PC-9 (cell line): ENCODE measurements at regions not wholly inside any gene's neighbourhood (a gene's known extent, or its start where the extent isn't known, plus 50 kb on each side); places are given as distances from the start of the nearest gene placed in this dataset.

Source experiments
- BruUV-seq: library from RNA; stranded (reverse); fragments of 400-500 nt; replicated peaks from 2 replicates; lab custom pipeline; 2021; lab: Mats Ljungman, UMichigan
- CTCF ChIA-PET: fragments of 300-600 bp; sonication (Branson Sonifier 250); formaldehyde crosslinking; loops from one replicate; lab custom pipeline; 2022; ENCODE audit warnings: antibody characterized with exemption; lab: Charles Lee
- POLR2A ChIA-PET: fragments of 300-600 bp; sonication (Branson Sonifier 250); formaldehyde crosslinking; loops from one replicate; lab custom pipeline; 2022; ENCODE audit warnings: antibody characterized with exemption; ENCODE audit not compliant: unreplicated experiment; lab: Charles Lee
- DNase-seq, 2 experiments: peaks; one replicate each; pipeline versions ENCODE4 v3.0.0 to v3.0.0-alpha.2; 2015 to 2022; ENCODE audit warnings: mixed read lengths in 1 of 2
- H2AFZ ChIP-seq: fragments of 200-600 bp; sonication (generic); 2 replicates; pipeline ENCODE4 v1.8.1; 2017; ENCODE audit warnings: antibody characterized with exemption
- H3F3A ChIP-seq: fragments of 200-600 bp; sonication (generic); 2 replicates; pipeline ENCODE4 v1.8.1; 2017; ENCODE audit warnings: antibody characterized with exemption, mild to moderate bottlenecking, low read depth; ENCODE audit not compliant: insufficient read depth
- H3K27ac ChIP-seq: fragments of 200-600 bp; sonication (generic); 2 replicates; pipeline ENCODE4 v1.6.1; 2016; ENCODE audit warnings: mixed run types
- H3K27me3 ChIP-seq: fragments of 200-600 bp; sonication (generic); 2 replicates; pipeline ENCODE4 v1.6.1; 2016; ENCODE audit warnings: low read depth, mixed run types; ENCODE audit not compliant: insufficient read depth
- H3K36me3 ChIP-seq: fragments of 200-600 bp; sonication (generic); 2 replicates; pipeline ENCODE4 v1.6.1; 2016; ENCODE audit warnings: low read depth, mixed run types
- H3K4me1 ChIP-seq: fragments of 200-600 bp; sonication (generic); replicated peaks from 2 replicates; pipeline ENCODE4 v1.6.1; 2016; ENCODE audit warnings: mixed run types; ENCODE audit not compliant: insufficient read depth
- H3K4me2 ChIP-seq: fragments of 200-600 bp; sonication (generic); 2 replicates; pipeline ENCODE4 v1.6.1; 2017; ENCODE audit warnings: mixed run types
- H3K4me3 ChIP-seq: fragments of 200-600 bp; sonication (generic); 2 replicates; pipeline ENCODE4 v1.6.1; 2016; ENCODE audit warnings: mixed run types
- H3K79me2 ChIP-seq: fragments of 200-600 bp; sonication (generic); 2 replicates; pipeline ENCODE4 v1.6.1; 2017; ENCODE audit warnings: low read depth, mixed run types
- H3K9me2 ChIP-seq: fragments of 200-600 bp; sonication (generic); 2 replicates; pipeline ENCODE4 v1.8.1; 2017; ENCODE audit warnings: mild to moderate bottlenecking; ENCODE audit not compliant: insufficient read depth
- H3K9me3 ChIP-seq: fragments of 200-600 bp; sonication (generic); 2 replicates; pipeline ENCODE4 v1.8.1; 2016; ENCODE audit warnings: low read depth; ENCODE audit not compliant: insufficient read depth
- H4K20me1 ChIP-seq: fragments of 200-600 bp; sonication (generic); 2 replicates; pipeline ENCODE4 v1.8.1; 2017; ENCODE audit not compliant: insufficient read depth
- CTCF ChIP-seq: fragments of 200-600 bp; sonication (generic); conservative IDR thresholded peaks from 2 replicates; pipeline ENCODE4 v1.6.1; 2017; ENCODE audit warnings: mixed run types, antibody characterized with exemption, mild to moderate bottlenecking, moderate library complexity
- EZH2 ChIP-seq: fragments of 200-600 bp; sonication (generic); IDR thresholded peaks from 2 replicates; pipeline ENCODE4 v1.8.0; 2017; ENCODE audit warnings: antibody characterized with exemption, low read depth
- intact Hi-C: fragments of 100-400 bp; cut with micrococcal nuclease; formaldehyde crosslinking; loops from one replicate; pipeline ENCODE4 v1.10.0; 2022; ENCODE audit not compliant: unreplicated experiment

GRCh38 chr4:148834804-148835631, 392.8 kb upstream of the NR3C2 start:
- Histone ChIP-seq H3K4me1 (0 out of 2 replicates have a peak, but pooled peaks cover 4% of the 10 kb centered on the region), H3K9me2 (no peaks in the 10 kb centered on the region), H2AFZ (peak overlapping the region; percentile 55; the same call in 1 of the 2 replicates), H3F3A (no peaks in the 10 kb centered on the region), H3K36me3 (no peaks in the 10 kb centered on the region), H3K4me3 (no peak overlapping the region), H3K4me2 (peak overlapping the region; percentile 23; the same call in 1 of the 2 replicates), H3K9me3 (no peaks in the 10 kb centered on the region), H3K27me3 (no peaks in the 10 kb centered on the region), H4K20me1 (no peaks in the 10 kb centered on the region), H3K79me2 (no peaks in the 10 kb centered on the region), H3K27ac (peak overlapping the region; percentile 65)
- TF ChIP-seq CTCF (no peak), EZH2 (no peak)
- BruUV-seq, result no TSS peak
- intact Hi-C loops, result no loop called here
- DNase-seq, result peak in 1 of 2 experiments; percentile 36
- POLR2A ChIA-PET, result no interaction called here
- CTCF ChIA-PET, result no interaction called here

GRCh38 chr4:148831945-148832344, 389.7 kb upstream of the NR3C2 start:
- DNase-seq, result peak in 1 of 2 experiments; percentile 63
- no peak for TF ChIP-seq CTCF
- TF ChIP-seq EZH2, result no peak
- Histone ChIP-seq H3K4me1 (0 out of 2 replicates have a peak, but pooled peaks cover 4% of the 10 kb centered on the region), H3K27ac (no peak overlapping the region), H3K4me2 (no peak overlapping the region), H2AFZ (no peak overlapping the region), H3K9me2 (no peaks in the 10 kb centered on the region), H3K9me3 (no peaks in the 10 kb centered on the region), H3K36me3 (no peaks in the 10 kb centered on the region), H4K20me1 (no peaks in the 10 kb centered on the region), H3K27me3 (no peaks in the 10 kb centered on the region), H3K4me3 (no peak overlapping the region), H3F3A (no peaks in the 10 kb centered on the region), H3K79me2 (no peaks in the 10 kb centered on the region)
- no TSS peak for BruUV-seq
- intact Hi-C loops, result no loop called here
- CTCF ChIA-PET, result no interaction called here
- POLR2A ChIA-PET, result interaction anchor here (0.6 kb wide), 1 partner anchor 825 kb away, joined by 3 read pairs; no protein-coding TSS in a partner anchor

GRCh38 chr4:148828291-148828690, 386.1 kb upstream of the NR3C2 start:
- no peak overlapping the region for H3K27ac ChIP-seq
- DNase-seq, result no peak
- no peaks in the 10 kb centered on the region for H3K27me3 ChIP-seq
- intact Hi-C loops, result no loop called here
- H3K9me2 ChIP-seq, result no peaks in the 10 kb centered on the region
- H3K36me3 ChIP-seq, result no peaks in the 10 kb centered on the region
- H2AFZ ChIP-seq, result no peak overlapping the region
- POLR2A ChIA-PET, result no interaction called here
- no peaks in the 10 kb centered on the region for H3K9me3 ChIP-seq
- H3K4me3 ChIP-seq, result no peak overlapping the region
- no peaks in the 10 kb centered on the region for H3K4me1 ChIP-seq
- no peaks in the 10 kb centered on the region for H4K20me1 ChIP-seq
- TF ChIP-seq EZH2 (no peak), CTCF (no peak)
- no peaks in the 10 kb centered on the region for H3F3A ChIP-seq
- H3K79me2 ChIP-seq, result no peaks in the 10 kb centered on the region
- CTCF ChIA-PET, result no interaction called here
- BruUV-seq, result no TSS peak
- no peak overlapping the region for H3K4me2 ChIP-seq
